SK-N-SH treated with all-trans-retinoic acid at 6 μM for 48 hours (cell line): ENCODE measurements at regions not wholly inside any gene's neighbourhood (a gene's known extent, or its start where the extent isn't known, plus 50 kb on each side); places are given as distances from the start of the nearest gene placed in this dataset.

ENCODE experiments used
- ATAC-seq: fragments of 200-7000 bp; cut with Tn5 transposase; 3 replicates; pipeline ENCODE4 v1.9.1; 2020; ENCODE audit warnings: mild to moderate bottlenecking, moderate library complexity
- ARNTL ChIP-seq: fragments of 450-650 bp; formaldehyde crosslinking; IDR thresholded peaks from 2 replicates; pipeline ENCODE4 v1.5.0; 2020; ENCODE audit warnings: low read depth, mild to moderate bottlenecking, moderate library complexity, borderline replicate concordance
- BACH2 ChIP-seq: fragments of 250-450 bp; sonication (Bioruptor Pico); IDR thresholded peaks from 2 replicates; pipeline ENCODE4 v1.9.0; 2021; ENCODE audit warnings: mild to moderate bottlenecking, borderline replicate concordance
- ISL1 ChIP-seq: fragments of 250-450 bp; sonication (Bioruptor Pico); IDR thresholded peaks from 2 replicates; pipeline ENCODE4 v2.1.2; 2022; ENCODE audit warnings: mild to moderate bottlenecking, moderate library complexity
- OSR1 ChIP-seq: fragments of 250-450 bp; sonication (Bioruptor Pico); IDR thresholded peaks from 2 replicates; pipeline ENCODE4 v1.8.0; 2022; ENCODE audit warnings: moderate library complexity, mild to moderate bottlenecking, inconsistent platforms
- PATZ1 ChIP-seq: fragments of 250-450 bp; sonication (Bioruptor Pico); IDR thresholded peaks from 2 replicates; pipeline ENCODE4 v1.8.0; 2020; ENCODE audit warnings: mild to moderate bottlenecking, moderate library complexity, borderline replicate concordance
- POU6F1 ChIP-seq: fragments of 250-450 bp; sonication (Bioruptor Pico); IDR thresholded peaks from 2 replicates; pipeline ENCODE4 v1.8.0; 2021; ENCODE audit warnings: low read depth, mild to moderate bottlenecking, moderate library complexity, borderline replicate concordance
- SNAI2 ChIP-seq: fragments of 250-450 bp; sonication (Bioruptor Pico); IDR thresholded peaks from 2 replicates; pipeline ENCODE4 v1.5.0; 2020; ENCODE audit warnings: mild to moderate bottlenecking, moderate library complexity
- TCF4 ChIP-seq: fragments of 250-450 bp; sonication (Bioruptor Pico); IDR thresholded peaks from 2 replicates; pipeline ENCODE4 v1.8.0; 2021; ENCODE audit warnings: mild to moderate bottlenecking, moderate library complexity, borderline replicate concordance
- TOX ChIP-seq: fragments of 250-450 bp; sonication (Bioruptor Pico); IDR thresholded peaks from 2 replicates; pipeline ENCODE4 v1.8.0; 2021; ENCODE audit warnings: mild to moderate bottlenecking, moderate library complexity, borderline replicate concordance
- TSHZ2 ChIP-seq: fragments of 250-450 bp; sonication (Bioruptor Pico); IDR thresholded peaks from 2 replicates; pipeline ENCODE4 v1.5.0; 2020; ENCODE audit warnings: mild to moderate bottlenecking, moderate library complexity
- ZFP3 ChIP-seq: fragments of 250-450 bp; sonication (Bioruptor Pico); IDR thresholded peaks from 2 replicates; pipeline ENCODE4 v1.5.0; 2020; ENCODE audit warnings: mild to moderate bottlenecking, moderate library complexity
- ZFP30 ChIP-seq: fragments of 450-650 bp; formaldehyde crosslinking; IDR thresholded peaks from 2 replicates; pipeline ENCODE4 v1.5.0; 2022; ENCODE audit warnings: mild to moderate bottlenecking, moderate library complexity
- ZNF565 ChIP-seq: fragments of 450-650 bp; formaldehyde crosslinking; conservative IDR thresholded peaks from 2 replicates; pipeline ENCODE4 v1.5.0; 2020; ENCODE audit warnings: low read depth, mild to moderate bottlenecking, moderate library complexity
- ZNF70 ChIP-seq: fragments of 450-650 bp; formaldehyde crosslinking; IDR thresholded peaks from 2 replicates; pipeline ENCODE4 v1.5.0; 2020; ENCODE audit warnings: mild to moderate bottlenecking, moderate library complexity
- ZNF8 ChIP-seq: fragments of 450-650 bp; formaldehyde crosslinking; IDR thresholded peaks from 2 replicates; pipeline ENCODE4 v1.5.0; 2020; ENCODE audit warnings: mild to moderate bottlenecking, moderate library complexity
- TF ChIP-seq, protein P1 (sequence below): fragments of 250-450 bp; sonication (Bioruptor Pico); IDR thresholded peaks from 2 replicates; pipeline ENCODE4 v1.5.1; 2021; ENCODE audit warnings: mild to moderate bottlenecking, moderate library complexity
- TF ChIP-seq, protein P2 (sequence below): fragments of 250-450 bp; sonication (Bioruptor Pico); IDR thresholded peaks from 2 replicates; pipeline ENCODE4 v1.5.1; 2020; ENCODE audit warnings: low read depth, mild to moderate bottlenecking, moderate library complexity

- no peak for ATAC-seq
- TF ChIP-seq ARNTL = no peak
- TF ChIP-seq TOX (CRISPR knock-in tag) = no peak
- TF ChIP-seq SNAI2 (CRISPR knock-in tag) = no peak
- TF ChIP-seq TCF4 (CRISPR knock-in tag) = no peak
- TF ChIP-seq, protein P1, sequence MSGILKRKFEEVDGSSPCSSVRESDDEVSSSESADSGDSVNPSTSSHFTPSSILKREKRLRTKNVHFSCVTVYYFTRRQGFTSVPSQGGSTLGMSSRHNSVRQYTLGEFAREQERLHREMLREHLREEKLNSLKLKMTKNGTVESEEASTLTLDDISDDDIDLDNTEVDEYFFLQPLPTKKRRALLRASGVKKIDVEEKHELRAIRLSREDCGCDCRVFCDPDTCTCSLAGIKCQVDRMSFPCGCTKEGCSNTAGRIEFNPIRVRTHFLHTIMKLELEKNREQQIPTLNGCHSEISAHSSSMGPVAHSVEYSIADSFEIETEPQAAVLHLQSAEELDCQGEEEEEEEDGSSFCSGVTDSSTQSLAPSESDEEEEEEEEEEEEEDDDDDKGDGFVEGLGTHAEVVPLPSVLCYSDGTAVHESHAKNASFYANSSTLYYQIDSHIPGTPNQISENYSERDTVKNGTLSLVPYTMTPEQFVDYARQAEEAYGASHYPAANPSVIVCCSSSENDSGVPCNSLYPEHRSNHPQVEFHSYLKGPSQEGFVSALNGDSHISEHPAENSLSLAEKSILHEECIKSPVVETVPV (CRISPR knock-in tag) = no peak
- TF ChIP-seq ZNF565 = no peak
- TF ChIP-seq TSHZ2 (CRISPR knock-in tag) = no peak
- TF ChIP-seq ZFP3 = no peak
- TF ChIP-seq, protein P2, sequence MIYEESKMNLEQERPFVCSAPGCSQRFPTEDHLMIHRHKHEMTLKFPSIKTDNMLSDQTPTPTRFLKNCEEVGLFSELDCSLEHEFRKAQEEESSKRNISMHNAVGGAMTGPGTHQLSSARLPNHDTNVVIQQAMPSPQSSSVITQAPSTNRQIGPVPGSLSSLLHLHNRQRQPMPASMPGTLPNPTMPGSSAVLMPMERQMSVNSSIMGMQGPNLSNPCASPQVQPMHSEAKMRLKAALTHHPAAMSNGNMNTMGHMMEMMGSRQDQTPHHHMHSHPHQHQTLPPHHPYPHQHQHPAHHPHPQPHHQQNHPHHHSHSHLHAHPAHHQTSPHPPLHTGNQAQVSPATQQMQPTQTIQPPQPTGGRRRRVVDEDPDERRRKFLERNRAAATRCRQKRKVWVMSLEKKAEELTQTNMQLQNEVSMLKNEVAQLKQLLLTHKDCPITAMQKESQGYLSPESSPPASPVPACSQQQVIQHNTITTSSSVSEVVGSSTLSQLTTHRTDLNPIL = no peak
- no peak for TF ChIP-seq PATZ1 (CRISPR knock-in tag)
- no peak for TF ChIP-seq ISL1 (CRISPR knock-in tag)
- TF ChIP-seq ZNF8 (CRISPR knock-in tag) = no peak
- no peak for TF ChIP-seq ZFP30 (CRISPR knock-in tag)
- TF ChIP-seq OSR1 (CRISPR knock-in tag) = no peak
These were observed 546.3 kb downstream of the TYW1 start for GRCh38 chr7:67542916-67543315.

DNA sequence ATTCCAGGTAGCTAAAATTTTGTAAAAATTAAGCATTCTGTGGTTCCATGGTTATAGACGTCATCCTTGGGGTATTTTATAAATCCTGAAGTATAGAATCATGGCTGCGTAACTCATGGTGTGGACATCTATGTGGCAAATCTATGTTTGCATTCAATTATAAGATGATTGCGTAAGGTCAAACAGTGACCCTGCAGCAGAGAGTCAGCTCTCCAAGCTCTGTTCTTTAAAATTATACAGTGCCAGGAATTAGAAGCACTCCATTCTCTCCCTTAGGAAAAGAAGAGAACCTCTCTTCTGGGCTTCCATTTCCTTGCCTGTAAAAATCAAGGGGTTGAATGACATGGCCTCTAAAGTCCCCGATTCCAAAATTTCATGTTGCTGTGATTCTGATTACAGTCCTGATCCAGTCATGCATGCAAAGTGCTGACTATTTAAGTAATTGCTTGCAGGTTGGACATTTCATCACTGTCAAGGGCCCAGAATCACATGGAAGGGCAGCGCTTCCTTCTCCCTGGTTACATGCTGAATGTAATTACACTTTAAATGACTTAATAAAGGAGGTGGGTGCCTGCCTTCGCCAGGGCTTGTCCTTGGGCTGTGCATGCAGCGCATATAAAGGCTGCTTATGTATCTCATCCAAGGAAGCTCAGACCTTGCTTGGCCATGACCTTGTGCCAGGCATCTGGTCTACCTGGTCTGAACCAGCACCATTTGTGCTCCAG, 550.7 kb downstream of the TYW1 start:
- TF ChIP-seq POU6F1 (CRISPR knock-in tag) = no peak
- no peak for TF ChIP-seq SNAI2 (CRISPR knock-in tag)
- TF ChIP-seq ZNF8 (CRISPR knock-in tag) = no peak
- TF ChIP-seq BACH2 (CRISPR knock-in tag) = no peak
- TF ChIP-seq, protein P1 (CRISPR knock-in tag) = no peak
- no peak for TF ChIP-seq TCF4 (CRISPR knock-in tag)
- no peak for TF ChIP-seq ZNF70
- ATAC-seq = no peak

- no peak for ATAC-seq
- TF ChIP-seq POU6F1 (CRISPR knock-in tag) = no peak
- no peak for TF ChIP-seq OSR1 (CRISPR knock-in tag)
These were observed 552.5 kb downstream of the TYW1 start for GRCh38 chr7:67549126-67549525.
